HEK293 (cell line): ENCODE measurements at regions not wholly inside any gene's neighbourhood (a gene's known extent, or its start where the extent isn't known, plus 50 kb on each side); places are given as distances from the start of the nearest gene placed in this dataset.

Source experiments
- CTCF ChIA-PET: fragments of 350-600 bp; formaldehyde crosslinking; extraction: SDS; loops from one replicate; lab custom pipeline; 2021; ENCODE audit warnings: antibody characterized with exemption; lab: Yijun Ruan, JAX
- POLR2A ChIA-PET: fragments of 300-600 bp; formaldehyde crosslinking; extraction: SDS; loops from one replicate; lab custom pipeline; 2020; ENCODE audit warnings: antibody characterized with exemption, inconsistent platforms; lab: Yijun Ruan, JAX
- H3K27ac ChIP-seq: fragments of 200-500 bp; sonication (Bioruptor generic); 2 replicates; pipeline ENCODE4 v1.5.1; 2014; ENCODE audit warnings: low read depth, low read length, control low read depth, inconsistent platforms; ENCODE audit errors: extremely low read depth
- H3K36me3 ChIP-seq, 2 experiments: fragments of 200-500 bp in 1 of 2; sonication (Bioruptor generic) in 1 of 2; 1 replicate in 1 of 2; 2 replicates in 1 of 2; pipeline ENCODE4 v1.5.1; 2014 to 2017; ENCODE audit warnings: inconsistent platforms in 2 of 2, low read length in 2 of 2; ENCODE audit not compliant: control insufficient read depth in 2 of 2, insufficient read depth in 1 of 2
- H3K4me1 ChIP-seq: fragments of 200-500 bp; sonication (Bioruptor generic); 2 replicates; pipeline ENCODE4 v1.5.1; 2014; ENCODE audit warnings: mild to moderate bottlenecking, low read length, inconsistent platforms; ENCODE audit not compliant: control insufficient read depth, insufficient read depth
- H3K4me3 ChIP-seq: 2 replicates; pipeline ENCODE4 v1.5.1; 2011; ENCODE audit warnings: low read depth, mild to moderate bottlenecking, control low read depth, low read length, moderate library complexity
- H3K9me3 ChIP-seq: fragments of 200-500 bp; sonication (Bioruptor generic); 2 replicates; pipeline ENCODE4 v1.5.1; 2014; ENCODE audit warnings: low read depth, low read length, inconsistent platforms; ENCODE audit not compliant: control insufficient read depth, insufficient read depth
- IKZF3 ChIP-seq: fragments of 450-650 bp; IDR thresholded peaks from 2 replicates; pipeline ENCODE4 v1.5.0; 2018; ENCODE audit warnings: missing biosample characterization, mild to moderate bottlenecking, missing genetic modification characterization, moderate library complexity
- ZBTB1 ChIP-seq: fragments of 450-650 bp; formaldehyde crosslinking; IDR thresholded peaks from 2 replicates; pipeline ENCODE4 v1.5.1; 2016; ENCODE audit warnings: missing biosample characterization, missing genetic modification characterization
- ZBTB49 ChIP-seq: fragments of 450-650 bp; formaldehyde crosslinking; IDR thresholded peaks from 2 replicates; pipeline ENCODE4 v1.5.1; 2016; ENCODE audit warnings: missing biosample characterization, missing genetic modification characterization, low read depth
- ZEB2 ChIP-seq: fragments of 450-650 bp; formaldehyde crosslinking; IDR thresholded peaks from 2 replicates; pipeline ENCODE4 v1.5.1; 2016; ENCODE audit warnings: missing biosample characterization, missing genetic modification characterization
- ZFP3 ChIP-seq: fragments of 450-650 bp; formaldehyde crosslinking; IDR thresholded peaks from 2 replicates; pipeline ENCODE4 v1.5.1; 2016; ENCODE audit warnings: low read depth, missing biosample characterization, missing genetic modification characterization
- ZNF16 ChIP-seq: fragments of 450-650 bp; formaldehyde crosslinking; IDR thresholded peaks from 2 replicates; pipeline ENCODE4 v1.5.1; 2016; ENCODE audit warnings: low read depth, missing biosample characterization, missing genetic modification characterization
- ZNF174 ChIP-seq: fragments of 450-650 bp; formaldehyde crosslinking; IDR thresholded peaks from 2 replicates; pipeline ENCODE4 v1.5.0; 2017; ENCODE audit warnings: missing biosample characterization, mild to moderate bottlenecking, missing genetic modification characterization
- ZNF350 ChIP-seq: fragments of 450-650 bp; formaldehyde crosslinking; IDR thresholded peaks from 2 replicates; pipeline ENCODE4 v1.5.0; 2017; ENCODE audit warnings: missing biosample characterization, mild to moderate bottlenecking, missing genetic modification characterization
- ZNF398 ChIP-seq: fragments of 450-650 bp; formaldehyde crosslinking; IDR thresholded peaks from 2 replicates; pipeline ENCODE4 v1.5.1; 2017; ENCODE audit warnings: missing biosample characterization, missing genetic modification characterization
- ZNF426 ChIP-seq: fragments of 450-650 bp; formaldehyde crosslinking; IDR thresholded peaks from 2 replicates; pipeline ENCODE4 v1.5.1; 2017; ENCODE audit warnings: missing biosample characterization, missing genetic modification characterization, mild to moderate bottlenecking, inconsistent platforms, moderate library complexity
- ZNF610 ChIP-seq: fragments of 450-650 bp; formaldehyde crosslinking; IDR thresholded peaks from 2 replicates; pipeline ENCODE4 v1.5.1; 2016; ENCODE audit warnings: missing biosample characterization, missing genetic modification characterization, borderline replicate concordance
- ZNF645 ChIP-seq: fragments of 450-650 bp; formaldehyde crosslinking; IDR thresholded peaks from 2 replicates; pipeline ENCODE4; 2016; ENCODE audit warnings: missing biosample characterization, missing genetic modification characterization
- ZNF664 ChIP-seq: fragments of 450-650 bp; formaldehyde crosslinking; IDR thresholded peaks from 2 replicates; pipeline ENCODE4 v1.5.1; 2016; ENCODE audit warnings: missing biosample characterization, missing genetic modification characterization
- ZNF76 ChIP-seq: fragments of 450-650 bp; formaldehyde crosslinking; IDR thresholded peaks from 2 replicates; pipeline ENCODE4; 2016; ENCODE audit warnings: low read depth, missing biosample characterization, missing genetic modification characterization, borderline replicate concordance
- ZSCAN23 ChIP-seq: fragments of 450-650 bp; formaldehyde crosslinking; IDR thresholded peaks from 2 replicates; pipeline ENCODE4 v1.5.1; 2016; ENCODE audit warnings: missing biosample characterization, missing genetic modification characterization
- ZSCAN5A ChIP-seq: fragments of 450-650 bp; formaldehyde crosslinking; IDR thresholded peaks from 2 replicates; pipeline ENCODE4 v1.5.1; 2016; ENCODE audit warnings: missing biosample characterization, missing genetic modification characterization
- TF ChIP-seq, protein P1 (sequence below): fragments of 450-650 bp; formaldehyde crosslinking; IDR thresholded peaks from 2 replicates; pipeline ENCODE4 v1.5.1; 2016; ENCODE audit warnings: missing biosample characterization, missing genetic modification characterization
- TF ChIP-seq, protein P2 (sequence below): fragments of 450-650 bp; formaldehyde crosslinking; IDR thresholded peaks from 2 replicates; pipeline ENCODE4 v1.5.1; 2016; ENCODE audit warnings: missing biosample characterization, missing genetic modification characterization, borderline replicate concordance

- no peak for TF ChIP-seq ZBTB49 (tag by site-specific recombination)
Observed at GRCh38 chr5:90263102-90263820, 146.3 kb downstream of the CETN3 start (continued).

DNA sequence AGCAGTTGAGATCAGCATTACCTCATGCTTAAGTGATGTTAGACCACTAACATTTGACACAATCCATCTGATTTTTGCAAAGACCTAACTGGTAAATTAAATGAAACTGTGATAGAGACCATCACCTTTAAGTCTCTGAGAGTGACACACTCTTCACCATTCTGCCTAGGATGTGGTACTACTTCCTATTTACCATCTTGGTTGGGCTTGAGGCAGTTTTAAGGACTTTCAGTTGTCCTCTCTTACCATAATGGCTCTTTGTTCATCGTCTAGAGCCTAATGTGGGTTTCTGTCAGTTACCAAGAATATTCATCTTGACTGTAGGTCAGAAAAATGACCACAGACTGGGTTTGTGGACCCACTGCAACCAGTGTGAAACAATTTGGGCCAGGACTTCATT is 158.1 kb downstream of the CETN3 start:
- Histone ChIP-seq H3K9me3 (no peaks in the 10 kb centered on the region), H3K4me3 (no peak overlapping the region), H3K4me1 (no peaks in the 10 kb centered on the region), H3K27ac (no peak overlapping the region), H3K36me3 (no peaks in the 10 kb centered on the region)
- ChIA-PET CTCF (interaction anchor here (0.6 kb wide), 1 partner anchor 1928 kb away, joined by 5 read pairs; no protein-coding TSS in a partner anchor), POLR2A (no interaction called here)
- TF ChIP-seq ZFP3 (tag by site-specific recombination) = no peak
- TF ChIP-seq ZNF350 (tag by site-specific recombination) = no peak
- TF ChIP-seq ZBTB1 (tag by site-specific recombination) = no peak
- no peak for TF ChIP-seq ZEB2 (tag by site-specific recombination)
- TF ChIP-seq IKZF3 (tag by site-specific recombination) = no peak
- TF ChIP-seq ZSCAN5A (tag by site-specific recombination) = no peak
- TF ChIP-seq, protein P1, sequence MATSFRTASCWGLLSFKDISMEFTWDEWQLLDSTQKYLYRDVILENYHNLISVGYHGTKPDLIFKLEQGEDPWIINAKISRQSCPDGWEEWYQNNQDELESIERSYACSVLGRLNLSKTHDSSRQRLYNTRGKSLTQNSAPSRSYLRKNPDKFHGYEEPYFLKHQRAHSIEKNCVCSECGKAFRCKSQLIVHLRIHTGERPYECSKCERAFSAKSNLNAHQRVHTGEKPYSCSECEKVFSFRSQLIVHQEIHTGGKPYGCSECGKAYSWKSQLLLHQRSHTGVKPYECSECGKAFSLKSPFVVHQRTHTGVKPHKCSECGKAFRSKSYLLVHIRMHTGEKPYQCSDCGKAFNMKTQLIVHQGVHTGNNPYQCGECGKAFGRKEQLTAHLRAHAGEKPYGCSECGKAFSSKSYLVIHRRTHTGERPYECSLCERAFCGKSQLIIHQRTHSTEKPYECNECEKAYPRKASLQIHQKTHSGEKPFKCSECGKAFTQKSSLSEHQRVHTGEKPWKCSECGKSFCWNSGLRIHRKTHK (tag by site-specific recombination) = no peak
- no peak for TF ChIP-seq ZNF610 (tag by site-specific recombination)
- TF ChIP-seq ZNF426 (tag by site-specific recombination) = no peak
- no peak for TF ChIP-seq ZNF664 (tag by site-specific recombination)
- TF ChIP-seq ZNF398 (tag by site-specific recombination) = no peak
- no peak for TF ChIP-seq ZNF76
- no peak for TF ChIP-seq ZNF174
- no peak for TF ChIP-seq ZSCAN23 (tag by site-specific recombination)
- TF ChIP-seq, protein P2, sequence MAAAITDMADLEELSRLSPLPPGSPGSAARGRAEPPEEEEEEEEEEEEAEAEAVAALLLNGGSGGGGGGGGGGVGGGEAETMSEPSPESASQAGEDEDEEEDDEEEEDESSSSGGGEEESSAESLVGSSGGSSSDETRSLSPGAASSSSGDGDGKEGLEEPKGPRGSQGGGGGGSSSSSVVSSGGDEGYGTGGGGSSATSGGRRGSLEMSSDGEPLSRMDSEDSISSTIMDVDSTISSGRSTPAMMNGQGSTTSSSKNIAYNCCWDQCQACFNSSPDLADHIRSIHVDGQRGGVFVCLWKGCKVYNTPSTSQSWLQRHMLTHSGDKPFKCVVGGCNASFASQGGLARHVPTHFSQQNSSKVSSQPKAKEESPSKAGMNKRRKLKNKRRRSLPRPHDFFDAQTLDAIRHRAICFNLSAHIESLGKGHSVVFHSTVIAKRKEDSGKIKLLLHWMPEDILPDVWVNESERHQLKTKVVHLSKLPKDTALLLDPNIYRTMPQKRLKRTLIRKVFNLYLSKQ = no peak
- TF ChIP-seq ZNF16 (tag by site-specific recombination) = no peak
- TF ChIP-seq ZNF645 (tag by site-specific recombination) = no peak
